ENCODE measurements at regions not wholly inside any gene's neighbourhood (a gene's known extent, or its start where the extent isn't known, plus 50 kb on each side); places are given as distances from the start of the nearest gene placed in this dataset.
"Not testable (repeated sequence)": the region's sequence is repeated elsewhere in the genome, so short reads cannot be mapped to it uniquely, and the experiment has no call there.

DNA sequence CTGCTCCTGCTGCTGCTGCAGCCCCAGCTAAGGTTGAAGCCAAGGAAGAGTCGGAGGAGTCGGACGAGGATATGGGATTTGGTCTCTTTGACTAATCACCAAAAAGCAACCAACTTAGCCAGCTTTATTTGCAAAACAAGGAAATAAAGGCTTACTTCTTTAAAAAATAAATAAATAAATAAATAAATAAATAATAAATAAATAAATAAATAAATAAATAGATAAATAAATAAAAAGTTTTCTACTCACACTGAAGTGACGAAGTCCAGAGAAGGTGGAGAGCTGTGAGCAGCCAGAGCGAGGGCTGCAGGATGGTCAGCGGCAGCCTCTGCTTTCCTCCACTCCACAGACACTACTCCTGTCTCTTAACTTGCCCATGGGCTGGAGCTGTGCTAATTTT, 105.6 kb upstream of the ATL2 start:
- not testable (repeated sequence) for DNase-seq

DNA sequence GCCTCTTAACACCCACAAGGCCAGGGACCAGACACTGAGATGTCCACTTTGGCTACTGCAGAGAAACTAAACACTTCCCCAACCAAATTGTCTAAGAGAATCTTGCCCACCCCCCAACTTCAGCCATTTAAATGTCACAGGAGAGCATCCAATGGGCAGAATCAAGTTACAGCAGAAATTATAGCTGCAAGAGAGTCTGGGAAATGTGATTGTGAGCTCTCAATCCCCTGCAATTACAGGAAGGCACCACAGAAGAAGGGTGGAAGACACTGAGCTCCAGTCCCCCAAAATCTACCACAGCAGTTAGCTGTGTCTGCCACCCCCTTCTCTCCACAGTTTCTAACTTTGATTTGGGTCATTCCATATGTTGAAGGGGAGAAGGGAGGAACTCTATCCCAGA, 103.5 kb upstream of the ATL2 start:
- DNase-seq = no peak

DNA sequence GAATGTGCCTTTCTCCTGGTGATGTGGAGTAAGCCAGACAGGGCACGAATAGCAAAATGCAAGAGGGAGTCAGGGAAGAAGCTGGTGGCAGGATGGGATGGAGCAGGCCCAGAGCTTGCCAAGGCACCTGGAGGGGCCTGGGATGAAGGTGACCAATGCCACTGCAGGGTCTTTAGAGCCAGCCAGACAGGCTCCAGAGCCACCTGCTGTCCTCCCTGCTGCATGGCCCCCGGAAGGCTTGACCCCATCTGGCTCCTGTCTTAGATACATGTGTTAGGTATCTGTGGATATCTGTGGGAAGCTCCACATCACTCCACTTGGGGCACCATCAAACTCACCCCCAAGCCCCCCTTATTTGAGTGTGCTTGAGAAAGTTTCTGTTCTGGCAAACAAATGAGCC, 99.9 kb upstream of the ATL2 start:
- DNase-seq = no peak

DNA sequence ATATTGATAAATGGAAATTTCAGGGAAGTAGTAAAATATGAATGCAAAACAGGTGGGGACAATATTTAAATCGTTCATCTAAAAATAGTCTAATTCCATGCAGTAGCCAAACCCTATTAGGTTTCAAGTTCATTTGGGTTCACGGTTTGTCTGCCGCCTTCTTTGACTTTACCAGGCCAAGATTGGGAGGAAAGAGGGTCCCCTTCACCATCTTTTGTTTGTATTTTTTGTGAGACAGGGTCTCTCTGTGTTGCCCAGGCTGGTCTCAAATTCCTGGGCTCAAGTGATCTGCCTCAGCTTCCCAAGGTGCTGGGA, 98.5 kb upstream of the ATL2 start:
- DNase-seq = no peak

DNA sequence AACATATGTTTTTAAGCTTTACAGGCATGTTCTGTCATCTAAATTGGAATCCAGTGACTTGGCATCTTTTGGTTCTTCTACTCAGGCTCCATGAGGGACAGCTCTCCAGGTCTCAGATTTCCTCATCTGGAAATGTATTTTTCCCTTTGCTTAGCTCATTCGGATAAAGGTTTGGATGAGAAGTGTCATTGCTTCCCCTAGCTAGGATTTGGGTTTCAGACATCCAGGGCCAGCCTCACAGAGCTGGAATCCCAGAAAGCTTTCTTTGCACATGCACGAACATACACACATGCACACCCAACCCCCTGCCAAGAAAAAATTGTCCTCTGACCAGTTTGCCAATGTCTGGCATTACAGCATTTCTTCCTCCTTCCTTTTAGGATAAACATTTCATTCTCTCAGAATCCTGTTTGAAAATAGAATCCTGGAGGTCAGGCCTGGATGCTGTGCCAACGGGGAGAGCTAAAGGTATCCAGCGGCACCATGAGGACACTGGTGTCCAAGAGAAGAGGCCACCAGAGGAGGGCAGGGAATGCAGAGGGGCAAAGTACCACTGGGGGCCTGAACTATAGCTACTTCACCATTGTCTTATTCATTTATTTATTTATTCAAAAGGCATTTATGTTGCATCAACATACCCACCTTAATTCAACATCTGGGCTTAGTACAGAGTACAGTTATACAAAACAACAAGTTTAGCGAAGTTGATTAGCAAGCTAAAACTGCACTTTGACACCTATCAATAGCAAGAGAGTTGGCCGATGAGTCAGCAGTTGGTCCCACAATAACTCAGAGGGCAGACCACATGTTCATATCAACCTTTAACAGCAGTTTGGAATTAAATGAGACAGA, 97.9 kb upstream of the ATL2 start:
- DNase-seq = no peak

DNA sequence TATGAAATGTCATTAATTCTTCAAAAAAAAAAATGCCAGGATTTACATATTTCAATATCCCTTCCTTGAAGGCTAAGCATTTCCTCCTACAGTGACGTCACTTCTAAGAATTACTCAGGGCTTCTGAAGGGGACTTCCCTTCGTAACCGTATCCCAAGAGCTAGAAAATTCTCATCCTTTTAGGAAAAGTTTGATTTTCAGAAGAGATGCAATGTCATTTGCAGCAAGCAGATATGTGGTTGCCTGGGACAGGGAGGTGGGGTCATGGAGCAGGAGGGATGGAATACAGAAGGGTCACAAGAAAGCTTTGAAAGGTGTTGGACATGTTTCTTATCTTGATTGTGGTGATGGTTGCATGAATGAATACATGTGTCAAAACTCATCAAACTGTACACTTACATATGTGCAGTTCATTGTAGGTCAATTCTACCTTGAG, 97.0 kb upstream of the ATL2 start:
- no peak for DNase-seq

DNA sequence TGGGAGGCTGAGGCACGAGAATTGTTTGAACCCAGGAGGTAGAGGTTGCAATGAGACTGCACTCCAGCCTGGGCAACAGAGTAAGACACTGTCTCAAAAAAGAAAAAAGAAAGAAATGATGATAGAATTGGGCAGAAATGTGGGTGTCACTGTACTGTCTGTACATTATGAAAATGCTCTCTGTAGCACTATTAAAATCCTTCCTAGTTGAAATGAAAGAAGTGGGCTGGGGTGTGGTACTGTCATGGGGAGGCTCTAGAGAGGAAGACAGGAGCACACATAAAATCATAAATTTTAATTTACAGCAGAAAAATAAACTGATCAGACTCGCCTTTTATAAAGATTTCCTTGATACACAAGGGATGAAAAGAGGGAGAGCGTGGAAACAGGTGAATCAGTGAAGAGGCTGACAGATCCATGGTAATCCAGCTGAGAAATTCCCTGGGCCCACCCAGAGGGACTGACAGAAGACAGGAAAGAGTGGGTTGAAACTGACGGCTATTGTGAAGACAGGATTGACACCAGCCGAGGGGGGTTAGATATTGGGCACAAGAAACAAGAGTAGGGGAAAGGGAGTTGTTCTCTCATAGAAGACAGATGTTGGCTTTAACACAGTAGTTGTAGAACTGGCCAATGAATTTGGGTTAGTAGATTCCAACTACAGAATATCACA, 96.4 kb upstream of the ATL2 start:
- no peak for DNase-seq

DNA sequence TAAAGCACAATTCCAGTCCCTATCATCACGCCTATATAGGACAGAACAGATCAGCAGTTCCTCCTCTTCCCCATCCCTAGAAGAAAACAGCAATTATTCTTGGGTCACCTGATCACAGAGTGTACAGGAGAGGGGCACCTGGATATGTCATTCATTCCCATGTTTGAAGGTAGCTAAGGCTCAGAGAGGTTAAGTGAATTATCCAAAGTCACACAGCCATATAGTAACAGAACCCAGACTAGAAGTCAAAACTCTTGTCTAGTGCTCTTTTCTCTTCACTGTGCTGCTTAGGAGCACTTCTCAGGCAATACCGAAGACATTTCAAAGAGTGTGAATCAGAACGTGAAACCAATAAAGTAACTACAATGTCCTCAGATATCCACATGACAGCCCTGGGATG, 93.0 kb upstream of the ATL2 start:
- no peak for DNase-seq

DNA sequence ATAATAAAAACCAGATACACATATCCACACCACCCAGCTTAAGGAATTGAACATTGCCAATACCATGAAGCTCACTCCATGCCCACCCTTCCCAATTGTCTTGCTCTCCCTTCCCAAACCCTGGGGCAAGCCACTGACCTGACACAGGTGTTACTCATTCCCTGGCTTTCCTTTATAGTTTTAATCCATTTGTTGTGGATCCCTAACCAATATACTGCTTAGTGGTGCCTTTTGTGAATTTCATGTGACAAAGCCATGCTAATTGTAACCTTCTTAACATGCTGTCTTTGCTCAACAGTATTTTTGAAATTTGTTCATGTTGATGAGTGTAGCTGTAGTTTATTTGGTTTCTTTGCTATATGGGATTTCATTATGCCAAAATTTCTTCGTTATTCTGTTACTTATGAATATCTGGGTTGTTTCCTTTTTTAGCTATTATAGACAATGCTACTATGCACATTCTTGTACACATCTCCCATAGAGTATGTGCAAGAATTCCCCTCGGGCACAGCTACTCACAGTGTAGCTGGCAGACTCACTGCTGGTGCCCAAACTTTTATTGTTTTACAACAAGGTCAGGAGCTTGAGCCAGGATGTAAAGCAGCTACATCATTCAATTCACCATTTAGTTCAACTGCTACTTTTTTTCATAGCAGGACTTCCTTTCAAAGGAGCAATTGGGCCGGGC, 90.8 kb upstream of the ATL2 start:
- DNase-seq = no peak

DNA sequence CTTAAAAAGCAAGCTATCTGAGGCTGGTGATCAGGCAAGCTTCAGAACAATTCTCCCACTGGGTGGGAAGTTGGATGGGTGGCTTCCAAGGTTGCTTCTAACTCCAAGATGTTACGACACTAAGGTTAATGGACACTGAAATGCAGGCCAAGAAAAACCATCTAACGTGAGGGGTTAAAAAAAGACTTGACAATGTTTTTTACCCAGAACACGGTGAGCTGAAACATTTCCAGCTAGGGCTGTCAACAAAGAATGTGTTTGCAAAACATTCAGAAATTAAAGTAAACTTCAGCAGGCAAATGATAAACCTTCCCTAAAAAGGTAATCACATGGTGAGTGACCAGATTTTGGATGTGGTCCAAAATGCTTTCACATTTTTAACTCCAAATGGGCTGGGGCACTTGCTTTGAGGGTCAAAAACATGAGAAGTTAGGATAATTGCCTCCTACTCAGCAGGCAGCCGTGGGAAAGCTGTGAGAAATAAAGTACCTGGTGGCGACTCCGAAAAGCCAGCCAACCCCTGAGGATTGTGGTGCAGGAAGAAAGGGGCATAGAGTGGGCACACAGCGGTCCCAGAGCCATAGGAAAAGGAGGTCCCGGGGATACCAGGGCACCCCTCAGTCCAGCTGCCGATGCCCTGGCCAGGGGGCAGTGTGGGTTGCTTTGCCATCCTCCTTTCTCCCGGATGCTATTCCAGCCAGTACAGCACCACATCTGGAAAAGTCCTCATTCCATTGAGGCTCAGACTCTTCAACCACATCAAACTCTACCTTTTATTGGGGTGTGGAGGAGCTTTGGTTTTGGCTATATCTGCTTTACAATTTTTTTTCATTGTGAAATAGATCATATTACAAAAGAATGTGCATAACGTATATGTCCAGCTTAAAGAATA, 90.0 kb upstream of the ATL2 start:
- DNase-seq = no peak

DNA sequence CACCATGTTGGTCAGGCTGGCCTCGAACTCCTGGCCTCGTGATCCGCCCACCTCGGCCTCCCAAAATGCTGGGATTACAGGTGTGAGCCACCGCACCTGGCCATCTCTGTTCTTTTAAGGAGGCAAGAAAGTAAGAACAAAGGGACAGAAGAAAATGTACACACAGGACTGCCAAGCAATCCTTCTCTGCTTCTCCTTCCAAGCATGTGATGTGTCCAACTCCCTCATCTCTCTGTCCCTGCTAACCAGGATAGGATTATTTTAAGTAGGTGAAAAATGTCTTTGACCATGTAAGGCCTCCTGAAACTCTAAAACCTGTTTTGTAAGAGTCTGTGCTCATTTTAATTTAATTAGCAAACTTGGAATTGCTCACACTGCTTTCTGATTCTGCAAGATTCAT, 89.3 kb upstream of the ATL2 start:
- DNase-seq = no peak

DNA sequence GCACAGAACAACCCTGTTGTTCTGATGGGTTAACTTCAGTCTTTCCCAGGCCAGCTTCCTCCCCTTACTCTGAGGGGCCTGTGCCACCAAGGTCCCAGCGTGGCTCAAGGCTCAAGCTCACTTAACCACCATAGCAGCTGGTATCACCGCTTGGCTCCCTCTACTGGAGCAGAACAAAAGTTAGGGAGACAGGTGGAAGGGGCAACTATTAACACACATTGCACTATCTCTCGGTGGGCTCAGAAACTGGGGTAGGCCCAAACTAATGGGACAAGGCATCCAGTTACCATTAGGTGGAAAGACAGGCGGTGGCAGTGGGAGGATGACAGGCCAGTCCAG, 88.7 kb upstream of the ATL2 start:
- no peak for DNase-seq

DNA sequence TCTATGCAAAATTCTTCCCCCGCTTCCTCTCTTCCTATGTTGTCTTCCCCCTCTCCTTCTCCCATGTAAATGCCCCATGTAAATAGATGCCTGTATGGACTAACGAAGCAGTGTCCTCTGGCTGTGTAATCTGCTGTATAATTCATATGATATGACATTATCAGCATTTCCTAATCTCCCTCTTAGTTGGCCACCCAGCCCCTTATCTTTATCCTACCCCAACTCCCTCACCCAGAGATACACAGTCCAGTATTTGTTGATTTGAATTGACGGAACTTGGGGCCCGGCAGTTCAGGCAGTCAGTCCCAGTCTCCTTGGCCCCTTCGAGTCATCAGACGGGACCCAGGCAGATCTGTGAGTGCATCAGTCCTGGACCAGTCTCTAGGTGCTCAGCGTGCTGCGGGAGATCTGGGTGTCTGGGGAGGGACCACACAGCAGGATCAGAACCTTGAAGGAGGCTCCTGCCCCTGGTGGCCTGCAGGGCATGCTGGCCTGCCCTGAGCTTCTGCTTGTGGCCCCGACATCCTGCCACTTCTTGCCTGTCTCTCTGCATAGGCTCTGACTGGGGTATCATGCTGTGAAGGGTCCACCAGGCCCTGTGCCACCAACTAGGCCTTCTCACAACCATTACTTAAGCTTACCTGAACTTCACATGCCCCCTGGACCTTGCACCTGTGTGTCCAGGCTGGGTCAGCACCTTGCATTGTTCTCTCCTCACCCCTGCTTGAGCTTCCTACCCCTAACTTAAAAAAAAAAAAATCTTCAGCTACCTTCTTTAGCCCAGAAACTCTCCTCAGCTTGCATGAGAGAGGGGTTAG, 88.1 kb upstream of the ATL2 start:
- no peak for DNase-seq

DNA sequence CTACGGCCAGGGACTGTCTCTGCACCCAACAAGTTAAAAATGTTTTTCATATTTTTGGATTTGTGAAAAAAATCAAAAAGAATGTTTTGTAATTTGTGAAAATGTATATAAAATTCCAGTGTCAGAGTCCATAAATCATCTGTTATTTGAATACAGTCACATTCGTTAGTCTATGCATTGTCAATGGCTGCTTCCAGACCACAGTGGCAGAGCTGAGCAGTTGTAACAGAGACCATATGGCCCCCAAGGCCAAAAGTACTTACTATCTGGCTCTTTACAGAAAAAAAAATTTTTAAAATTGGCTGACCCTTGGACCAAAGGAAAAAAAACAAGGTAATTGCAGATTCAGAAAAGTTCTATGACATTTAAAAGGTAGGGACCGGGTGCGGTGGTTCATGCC, 86.7 kb upstream of the ATL2 start:
- no peak for DNase-seq

DNA sequence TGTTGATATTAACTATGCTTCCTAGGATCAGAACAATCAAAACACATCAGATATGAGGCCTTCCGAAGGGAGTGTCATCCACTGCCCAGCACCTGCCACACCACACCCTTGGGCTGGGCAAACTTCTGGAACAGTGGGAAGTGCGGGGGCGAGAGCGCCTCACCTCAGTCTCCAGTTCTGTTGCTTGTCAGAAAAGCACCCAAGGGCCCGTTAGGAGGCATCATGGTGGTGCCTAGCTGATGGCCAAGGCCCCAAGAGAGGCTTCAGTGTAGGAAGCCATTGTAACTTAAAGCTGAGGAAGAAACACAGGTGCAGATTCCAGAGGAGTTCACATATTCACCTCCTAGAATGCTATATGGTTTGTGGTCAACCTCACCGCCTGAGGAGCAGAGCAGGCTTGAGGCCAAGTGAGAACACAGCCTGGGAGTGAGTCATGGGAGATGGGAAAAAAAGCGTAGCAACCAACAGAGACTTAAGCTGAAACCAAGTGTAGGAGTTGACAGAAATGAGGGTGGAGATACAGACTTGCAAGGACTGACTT, 85.1 kb upstream of the ATL2 start:
- no peak for DNase-seq

DNA sequence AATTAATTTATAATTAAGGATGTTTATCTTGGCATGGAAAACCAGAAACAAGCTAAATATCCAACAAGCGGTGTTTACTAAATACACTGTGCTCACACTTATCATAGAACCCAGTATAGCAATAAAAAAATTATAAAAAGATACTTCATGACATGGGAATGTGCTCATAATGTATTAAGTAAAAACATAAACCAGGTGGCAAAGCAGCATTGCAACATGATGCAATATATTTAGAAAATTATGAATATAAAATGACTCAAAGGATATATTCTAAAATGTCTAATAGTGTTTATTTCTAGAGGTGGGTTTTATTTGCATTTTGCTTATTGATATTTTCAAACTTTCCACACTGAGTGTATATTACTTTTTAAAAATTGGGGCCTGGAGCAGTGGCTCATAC, 84.4 kb upstream of the ATL2 start:
- no peak for DNase-seq

DNA sequence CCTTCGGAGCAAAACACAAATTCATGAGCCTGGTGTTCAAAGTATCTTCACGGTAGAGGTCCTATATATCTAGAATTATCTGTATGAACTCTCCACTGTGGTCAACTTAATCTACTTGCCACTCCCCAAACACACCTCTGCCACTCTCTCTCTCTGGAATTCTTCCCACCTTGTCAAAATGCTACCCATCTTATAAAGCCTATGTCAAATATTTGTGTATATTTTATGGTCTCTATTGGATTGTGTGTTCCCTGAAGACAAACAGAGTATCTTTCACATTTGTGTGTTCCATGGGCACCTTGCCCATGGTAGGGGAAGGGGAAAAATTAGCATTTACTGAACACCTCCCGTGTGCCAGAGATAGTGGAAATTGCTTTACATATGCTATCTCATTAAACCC, 83.2 kb upstream of the ATL2 start:
- no peak for DNase-seq

DNA sequence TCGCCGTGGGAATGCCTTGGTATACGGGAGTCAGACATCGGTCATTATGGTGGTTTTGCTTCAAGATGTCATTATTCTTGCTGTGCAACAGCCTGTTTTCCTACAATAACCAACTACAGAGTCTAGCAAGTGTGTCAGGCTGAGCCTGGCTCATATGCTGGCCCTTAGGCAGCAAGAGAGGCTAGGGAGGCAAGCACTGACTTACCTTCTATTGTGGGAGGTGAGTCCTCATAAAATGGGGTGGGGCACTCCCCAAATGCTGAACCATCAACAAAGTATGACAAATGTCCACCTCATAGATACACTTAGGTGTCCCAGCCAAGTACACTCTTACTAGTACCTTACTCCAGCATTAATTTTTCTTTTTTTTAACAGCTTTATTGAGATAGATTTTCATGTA, 77.0 kb upstream of the ATL2 start:
- DNase-seq = no peak

DNA sequence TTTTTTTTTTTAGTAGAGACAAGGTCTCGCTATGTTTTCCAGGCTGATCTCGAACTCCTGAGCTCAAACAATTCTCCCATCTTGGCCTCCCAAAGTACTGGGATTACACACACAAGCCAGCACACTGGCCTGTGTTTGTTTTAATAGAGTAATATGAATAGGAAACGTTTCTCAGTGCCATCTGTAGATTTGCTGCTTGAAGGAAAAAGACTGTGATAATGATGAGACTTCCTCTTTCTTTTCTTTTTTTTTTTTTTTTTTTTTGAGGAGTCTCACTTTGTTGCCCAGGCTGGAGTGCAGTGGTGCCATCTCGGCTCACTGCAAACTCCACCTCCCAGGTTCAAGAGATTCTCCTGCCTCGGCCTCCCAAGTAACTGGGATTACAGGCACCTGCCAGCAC, 74.7 kb upstream of the ATL2 start:
- not testable (repeated sequence) for DNase-seq

DNA sequence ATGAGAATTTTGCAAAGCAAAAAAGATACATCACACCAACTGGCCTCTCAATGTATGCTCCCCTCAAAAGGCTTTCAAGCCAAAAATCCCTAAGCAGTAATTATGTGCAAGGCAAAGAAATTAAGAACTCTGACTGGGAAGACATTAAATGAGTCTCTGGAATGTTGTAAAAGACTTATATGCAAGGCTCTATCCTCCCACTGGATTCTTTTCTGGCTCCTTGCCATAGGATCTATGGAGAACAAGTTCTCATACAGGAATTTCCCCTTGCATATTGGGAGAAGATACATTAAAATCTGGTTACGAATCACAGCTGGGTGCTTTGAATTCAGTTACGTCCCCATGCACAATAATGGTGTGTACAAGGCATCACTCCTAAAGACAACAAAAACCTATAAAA, 73.4 kb upstream of the ATL2 start:
- no peak for DNase-seq

DNA sequence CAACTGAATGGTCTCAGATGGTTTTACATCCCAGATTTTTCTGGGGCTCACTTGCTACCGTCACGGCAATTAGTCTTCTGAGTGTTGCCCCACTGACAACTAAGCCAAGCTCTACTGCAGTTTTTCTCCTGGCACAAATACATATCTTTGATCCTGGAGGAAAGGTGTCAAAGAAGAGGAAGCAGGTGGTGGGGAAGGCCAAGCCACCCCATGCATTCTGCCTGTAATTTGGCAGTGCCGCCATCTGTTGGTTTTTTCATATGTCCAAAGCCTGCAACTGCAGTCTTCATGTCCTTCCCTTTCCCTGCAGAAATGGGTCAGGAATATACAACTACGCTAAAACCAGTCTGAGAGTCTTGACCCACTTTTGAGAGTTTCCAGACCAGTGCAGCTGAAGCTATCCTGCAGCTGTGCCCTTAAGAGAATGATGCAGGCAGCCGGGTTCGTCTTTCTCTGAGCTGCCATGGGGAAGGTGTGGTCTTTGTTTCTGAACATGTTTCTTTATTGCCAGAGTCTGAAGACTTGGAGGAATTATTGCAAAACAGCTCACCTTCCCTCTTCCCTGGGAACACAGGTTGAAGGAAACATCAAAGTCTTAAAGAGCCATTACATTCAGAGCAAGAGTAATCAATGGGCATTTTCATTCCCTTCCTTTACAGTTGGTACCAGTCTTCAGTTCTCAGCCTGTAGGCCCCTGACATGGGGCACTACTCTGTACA, 71.8 kb upstream of the ATL2 start:
- no peak for DNase-seq
